GM12878 (cell line): ENCODE measurements at regions not wholly inside any gene's neighbourhood (a gene's known extent, or its start where the extent isn't known, plus 50 kb on each side); places are given as distances from the start of the nearest gene placed in this dataset.

Experiments used
- ATAC-seq: fragments of 200-7000 bp; cut with Tn5 transposase; 3 replicates; pipeline ENCODE4 v1.9.1; 2020; ENCODE audit warnings: mild to moderate bottlenecking, moderate library complexity
- BruUV-seq: library from RNA; stranded (reverse); fragments of 400-500 nt; replicated peaks from 2 replicates; lab custom pipeline; 2021; lab: Mats Ljungman, UMichigan
- CTCF ChIA-PET: fragments of 300-600 bp; sonication (Branson Sonifier 250); formaldehyde crosslinking; extraction: SDS; loops from one replicate; lab custom pipeline; 2021; ENCODE audit warnings: inconsistent platforms; lab: Yijun Ruan, JAX
- POLR2A ChIA-PET: fragments of 350-600 bp; formaldehyde crosslinking; extraction: SDS; loops from one replicate; lab custom pipeline; 2021; ENCODE audit warnings: inconsistent platforms; lab: Charles Lee
- RAD21 ChIA-PET: fragments of 300-600 bp; sonication (Branson Sonifier 250); formaldehyde crosslinking; loops from one replicate; lab custom pipeline; 2023; ENCODE audit warnings: antibody characterized with exemption; ENCODE audit not compliant: unreplicated experiment; lab: Charles Lee
- SMC1A ChIA-PET: fragments of 300-600 bp; sonication (Branson Sonifier 250); formaldehyde crosslinking; loops from one replicate; lab custom pipeline; 2023; ENCODE audit not compliant: unreplicated experiment, uncharacterized antibody; lab: Charles Lee
- DNase-seq: peaks from one replicate; pipeline ENCODE4 v3.0.0-alpha.2; 2011; ENCODE audit warnings: low read depth, low spot score
- FAIRE-seq: peaks from 3 replicates; lab custom pipeline; 2011; peaks lifted over from hg19 to GRCh38; lab: Jason Lieb, UNC
- H2AFZ ChIP-seq: 2 replicates; pipeline ENCODE4 v1.6.0; 2011; ENCODE audit warnings: low read depth, low read length, control low read depth; ENCODE audit not compliant: control insufficient read depth
- H3K27ac ChIP-seq: 2 replicates; pipeline ENCODE4 v1.5.1; 2011; ENCODE audit warnings: control low read depth; ENCODE audit not compliant: control insufficient read depth, insufficient read depth
- H3K27me3 ChIP-seq, 2 experiments: replicated peaks in 1 of 2; 2 replicates each; pipeline versions ENCODE4 v1.6.0 to v1.6.1; 2011; ENCODE audit warnings: low read length in 1 of 2; ENCODE audit not compliant: control insufficient read depth in 2 of 2, insufficient read depth in 2 of 2
- H3K36me3 ChIP-seq, 2 experiments: 2 replicates each; pipeline ENCODE4 v1.5.1; 2011; ENCODE audit warnings: low read length in 1 of 2; ENCODE audit not compliant: control insufficient read depth in 2 of 2, insufficient read depth in 2 of 2
- H3K4me1 ChIP-seq: 2 replicates; pipeline ENCODE4 v1.6.1; 2011; ENCODE audit warnings: mild to moderate bottlenecking, low read length, moderate library complexity, mixed read lengths; ENCODE audit not compliant: control insufficient read depth, insufficient read depth
- H3K4me2 ChIP-seq: 2 replicates; pipeline ENCODE4 v1.6.0; 2011; ENCODE audit warnings: control low read depth; ENCODE audit not compliant: control insufficient read depth, insufficient read depth
- H3K4me3 ChIP-seq: fragments of 200-600 bp; sonication (generic); 2 replicates; pipeline ENCODE4 v1.5.1; 2016
- H3K79me2 ChIP-seq: 2 replicates; pipeline ENCODE4 v1.6.0; 2011; ENCODE audit warnings: low read length; ENCODE audit not compliant: control insufficient read depth, insufficient read depth
- H3K9ac ChIP-seq: 2 replicates; pipeline ENCODE4 v1.8.0; 2011; ENCODE audit warnings: low read length, control low read depth, mixed read lengths; ENCODE audit not compliant: control insufficient read depth, insufficient read depth
- H3K9me3 ChIP-seq: replicated peaks from 3 replicates; pipeline ENCODE4 v1.5.1; 2011; ENCODE audit warnings: mild to moderate bottlenecking, low read length; ENCODE audit not compliant: control insufficient read depth, insufficient read depth
- H4K20me1 ChIP-seq: 2 replicates; pipeline ENCODE4 v1.6.0; 2011; ENCODE audit not compliant: control insufficient read depth, insufficient read depth
- ATF7 ChIP-seq: fragments of 450-650 bp; IDR thresholded peaks from 2 replicates; pipeline ENCODE4 v1.6.1; 2016; ENCODE audit warnings: low read depth, mild to moderate bottlenecking
- BRCA1 ChIP-seq: IDR thresholded peaks from 2 replicates; pipeline ENCODE4 v1.6.1; 2011; ENCODE audit warnings: low read depth, low read length, improper control_type of control experiment
- CBFB ChIP-seq: IDR thresholded peaks from 2 replicates; pipeline ENCODE4 v1.6.1; 2016; ENCODE audit warnings: antibody characterized with exemption, low read depth
- CBX3 ChIP-seq: fragments of 200-600 bp; sonication (generic); IDR thresholded peaks from 2 replicates; pipeline ENCODE4 v1.6.1; 2016; ENCODE audit warnings: low read depth, borderline replicate concordance
- CBX5 ChIP-seq: sonication (generic); IDR thresholded peaks from 2 replicates; pipeline ENCODE4 v1.6.1; 2016; ENCODE audit warnings: low read depth, moderate library complexity, mild to moderate bottlenecking, inconsistent platforms
- CEBPZ ChIP-seq: fragments of 150-350 bp; IDR thresholded peaks from 2 replicates; pipeline ENCODE4 v1.6.1; 2016; ENCODE audit warnings: low read depth, low read length
- EP300 ChIP-seq, 2 experiments: fragments of 150-350 bp in 1 of 2; IDR thresholded peaks; 2 replicates each; pipeline ENCODE4 v1.6.1; 2011 to 2012; ENCODE audit warnings: low read depth in 2 of 2, low read length in 2 of 2, borderline replicate concordance in 1 of 2, improper control_type of control experiment in 1 of 2, inconsistent platforms in 1 of 2; ENCODE audit not compliant: control insufficient read depth in 1 of 2
- ESRRA ChIP-seq: IDR thresholded peaks from 2 replicates; pipeline ENCODE4 v1.6.1; 2012; ENCODE audit warnings: mild to moderate bottlenecking, low read length, improper control_type of control experiment
- HDAC2 ChIP-seq: fragments of 200-600 bp; sonication (generic); IDR thresholded peaks from 2 replicates; pipeline ENCODE4 v1.6.1; 2017
- IKZF2 ChIP-seq, 2 experiments: fragments of 450-650 bp; IDR thresholded peaks; 2 replicates each; pipeline ENCODE4 v1.6.1; 2017; ENCODE audit warnings: mild to moderate bottlenecking in 2 of 2, moderate library complexity in 2 of 2
- POU2F2 ChIP-seq: IDR thresholded peaks from 3 replicates; pipeline ENCODE4 v1.6.1; 2011; ENCODE audit warnings: low read depth, mild to moderate bottlenecking, low read length, borderline replicate concordance
- RCOR1 ChIP-seq: conservative IDR thresholded peaks from 2 replicates; pipeline ENCODE4 v1.6.1; 2012; ENCODE audit warnings: low read depth, low read length, improper control_type of control experiment
- TBL1XR1 ChIP-seq: IDR thresholded peaks from 2 replicates; pipeline ENCODE4 v1.6.1; 2012; ENCODE audit warnings: low read depth, low read length, improper control_type of control experiment
- ZNF687 ChIP-seq: fragments of 450-650 bp; IDR thresholded peaks from 2 replicates; pipeline ENCODE4 v1.6.1; 2017; ENCODE audit warnings: mild to moderate bottlenecking, moderate library complexity
- WGBS: methylation state at CpG from one replicate; pipeline ENCODE4 v1.1.6; 2016; ENCODE audit warnings: low lambda C conversion rate; ENCODE audit not compliant: insufficient replicate concordance, insufficient coverage; ENCODE audit errors: missing lambda C conversion rate; 5-methylcytosine and 5-hydroxymethylcytosine counted together
- in situ Hi-C: fragments of 300-500 bp; cut with MboI; formaldehyde crosslinking; loops from 9 replicates; pipeline ENCODE4 v1.14.3; 2018; ENCODE audit warnings: mixed read lengths
- intact Hi-C: fragments of 100-400 bp; cut with micrococcal nuclease; formaldehyde crosslinking; loops from one replicate; pipeline ENCODE4 v1.14.2; 2022; ENCODE audit not compliant: unreplicated experiment
- TF ChIP-seq, protein P1 (sequence below): IDR thresholded peaks from 2 replicates; pipeline ENCODE4 v1.6.1; 2012; ENCODE audit warnings: low read length, inconsistent platforms

DNA sequence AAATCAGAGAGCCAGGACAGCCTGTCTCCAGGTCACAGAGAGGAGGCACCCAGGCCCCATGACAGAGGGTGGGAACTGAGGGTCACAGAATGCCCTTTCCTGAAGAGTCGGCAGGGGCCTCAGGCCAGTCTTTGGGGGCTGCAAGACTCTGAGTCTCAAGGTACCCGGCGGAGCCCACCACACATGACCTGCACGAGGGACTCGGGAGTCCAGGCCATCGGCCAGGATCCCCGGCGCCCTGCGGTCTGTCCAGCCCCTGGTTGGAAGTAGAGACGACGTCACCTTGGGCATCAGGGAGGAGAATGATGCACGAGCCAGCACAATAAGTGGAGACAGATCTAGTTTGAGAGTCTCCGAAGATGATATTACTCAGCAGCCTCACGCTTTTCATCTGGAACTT lies 234.7 kb upstream of the SDK2 start (continued):
- TF ChIP-seq CBFB = no peak
- no peak for TF ChIP-seq BRCA1
- TF ChIP-seq TBL1XR1 = no peak
- TF ChIP-seq, all 136 proteins: peak for 0

GRCh38 chr17:73879987-73880386 lies 235.7 kb upstream of the SDK2 start:
- ChIA-PET SMC1A (no interaction called here), POLR2A (no interaction called here), CTCF (no interaction called here), RAD21 (no interaction called here)
- Histone ChIP-seq H3K4me2 (no peak overlapping the region), H3K27ac (no peak overlapping the region), H3K9me3 (no peaks in the 10 kb centered on the region), H3K4me1 (no peaks in the 10 kb centered on the region), H4K20me1 (no peaks in the 10 kb centered on the region), H3K79me2 (no peaks in the 10 kb centered on the region), H3K9ac (no peak overlapping the region), H3K36me3 (no peaks in the 10 kb centered on the region), H3K4me3 (no peak overlapping the region), H2AFZ (no peak overlapping the region), H3K27me3 (no peaks in the 10 kb centered on the region; a peak in 1 of 4 replicates)
- no TSS peak for BruUV-seq
- no peak for FAIRE-seq
- in situ Hi-C loops = no loop called here
- 35% methylated on average over 5 of the region's 5 CpGs for WGBS
- no peak for DNase-seq
- ATAC-seq = no peak
- intact Hi-C loops = no loop called here
- TF ChIP-seq ESRRA = no peak
- TF ChIP-seq RCOR1 = no peak
- TF ChIP-seq CBX3 = no peak
- no peak for TF ChIP-seq IKZF2 (IDR thresholded peaks at IDR 0.05)
- no peak for TF ChIP-seq ZNF687
- no peak for TF ChIP-seq ATF7
- TF ChIP-seq POU2F2 = no peak
- TF ChIP-seq, protein P1, sequence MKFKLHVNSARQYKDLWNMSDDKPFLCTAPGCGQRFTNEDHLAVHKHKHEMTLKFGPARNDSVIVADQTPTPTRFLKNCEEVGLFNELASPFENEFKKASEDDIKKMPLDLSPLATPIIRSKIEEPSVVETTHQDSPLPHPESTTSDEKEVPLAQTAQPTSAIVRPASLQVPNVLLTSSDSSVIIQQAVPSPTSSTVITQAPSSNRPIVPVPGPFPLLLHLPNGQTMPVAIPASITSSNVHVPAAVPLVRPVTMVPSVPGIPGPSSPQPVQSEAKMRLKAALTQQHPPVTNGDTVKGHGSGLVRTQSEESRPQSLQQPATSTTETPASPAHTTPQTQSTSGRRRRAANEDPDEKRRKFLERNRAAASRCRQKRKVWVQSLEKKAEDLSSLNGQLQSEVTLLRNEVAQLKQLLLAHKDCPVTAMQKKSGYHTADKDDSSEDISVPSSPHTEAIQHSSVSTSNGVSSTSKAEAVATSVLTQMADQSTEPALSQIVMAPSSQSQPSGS = no peak
- no peak for TF ChIP-seq HDAC2
- no peak for TF ChIP-seq CEBPZ
- no peak for TF ChIP-seq CBX5
- no peak for TF ChIP-seq EP300 (IDR thresholded peaks at IDR 0.05; ENCODE audit: borderline replicate concordance in 1 of 2, control insufficient read depth in 1 of 2, low read depth in 2 of 2, low read length in 2 of 2)
